ENCODE measurements at regions not wholly inside any gene's neighbourhood (a gene's known extent, or its start where the extent isn't known, plus 50 kb on each side); places are given as distances from the start of the nearest gene placed in this dataset.
"Not testable (repeated sequence)": the region's sequence is repeated elsewhere in the genome, so short reads cannot be mapped to it uniquely, and the experiment has no call there.

GRCh38 chr2:131641414-131642206, 113.9 kb downstream of the CCDC74A start:
- DNase-seq = no peak

- not testable (repeated sequence) for DNase-seq
Measured at GRCh38 chr2:131643180-131643579, 115.5 kb downstream of the CCDC74A start.

- no peak for DNase-seq
Measured at GRCh38 chr2:131645177-131645765, 117.6 kb downstream of the CCDC74A start.

GRCh38 chr2:131646220-131646619, 118.5 kb downstream of the CCDC74A start:
- DNase-seq = not testable (repeated sequence)

GRCh38 chr2:131646669-131647297, 119.1 kb downstream of the CCDC74A start:
- no peak for DNase-seq

GRCh38 chr2:131648565-131648964, 120.9 kb downstream of the CCDC74A start:
- not testable (repeated sequence) for DNase-seq

GRCh38 chr2:131652246-131652645, 124.6 kb downstream of the CCDC74A start:
- not testable (repeated sequence) for DNase-seq

- DNase-seq = not testable (repeated sequence)
Measured at GRCh38 chr2:131654107-131654506, 126.4 kb downstream of the CCDC74A start.

GRCh38 chr2:131656816-131657633, 129.3 kb downstream of the CCDC74A start:
- DNase-seq = no peak

- DNase-seq = no peak
Measured at GRCh38 chr2:131657895-131658768, 130.4 kb downstream of the CCDC74A start.

- DNase-seq = no peak
Measured at GRCh38 chr2:131658769-131659131, 131.1 kb downstream of the CCDC74A start.

- DNase-seq = no peak
Measured at GRCh38 chr2:131659168-131659572, 131.5 kb downstream of the CCDC74A start.

- not testable (repeated sequence) for DNase-seq
Measured at GRCh38 chr2:131661101-131661782, 133.6 kb downstream of the CCDC74A start.

- not testable (repeated sequence) for DNase-seq
Measured at GRCh38 chr2:131661884-131662535, 134.3 kb downstream of the CCDC74A start.

GRCh38 chr2:131663501-131663900, 135.8 kb downstream of the CCDC74A start:
- DNase-seq = not testable (repeated sequence)

- not testable (repeated sequence) for DNase-seq
Measured at GRCh38 chr2:131665716-131666115, 138.0 kb downstream of the CCDC74A start.

- DNase-seq = not testable (repeated sequence)
Measured at GRCh38 chr2:131668794-131669540, 141.3 kb downstream of the CCDC74A start.

GRCh38 chr2:131671841-131672470, 144.3 kb downstream of the CCDC74A start:
- DNase-seq = not testable (repeated sequence)
